GM23338 (cell line): ENCODE measurements at regions not wholly inside any gene's neighbourhood (a gene's known extent, or its start where the extent isn't known, plus 50 kb on each side); places are given as distances from the start of the nearest gene placed in this dataset.

Experiments
- ATAC-seq: fragments of 200-7000 bp; cut with Tn5 transposase; 3 replicates; pipeline ENCODE4 v1.9.1; 2020
- DNase-seq: peaks from one replicate; pipeline ENCODE4 v3.0.0-alpha.2; 2015; ENCODE audit warnings: low spot score
- H2AFZ ChIP-seq: fragments of 200-600 bp; sonication (generic); 2 replicates; pipeline ENCODE4 v1.8.0; 2016; ENCODE audit warnings: antibody characterized with exemption, mild to moderate bottlenecking, moderate library complexity
- H3F3A ChIP-seq: fragments of 200-600 bp; sonication (generic); replicated peaks from 2 replicates; pipeline ENCODE4 v1.8.0; 2017; ENCODE audit warnings: antibody characterized with exemption, mixed run types, low read depth
- H3K27ac ChIP-seq: fragments of 200-600 bp; sonication (generic); 2 replicates; pipeline ENCODE4 v1.6.1; 2016; ENCODE audit warnings: low read depth
- H3K27me3 ChIP-seq: fragments of 200-600 bp; sonication (generic); 2 replicates; pipeline ENCODE4 v1.8.0; 2016; ENCODE audit warnings: mild to moderate bottlenecking, mixed run types, moderate library complexity; ENCODE audit not compliant: insufficient read depth
- H3K36me3 ChIP-seq: fragments of 200-600 bp; sonication (generic); 2 replicates; pipeline ENCODE4 v1.8.0; 2016; ENCODE audit warnings: mild to moderate bottlenecking; ENCODE audit not compliant: insufficient read depth
- H3K4me1 ChIP-seq: fragments of 200-600 bp; sonication (generic); 2 replicates; pipeline ENCODE4 v1.8.0; 2016; ENCODE audit warnings: mild to moderate bottlenecking, moderate library complexity; ENCODE audit not compliant: insufficient read depth
- H3K4me2 ChIP-seq: fragments of 200-600 bp; sonication (generic); 2 replicates; pipeline ENCODE4 v1.7.1; 2017; ENCODE audit warnings: mixed run types
- H3K4me3 ChIP-seq: fragments of 200-600 bp; sonication (generic); 2 replicates; pipeline ENCODE4 v1.6.1; 2016; ENCODE audit warnings: mixed run types
- H3K79me2 ChIP-seq: fragments of 200-600 bp; sonication (generic); replicated peaks from 2 replicates; pipeline ENCODE4 v1.8.0; 2017; ENCODE audit warnings: mild to moderate bottlenecking; ENCODE audit not compliant: insufficient read depth
- H3K9me2 ChIP-seq: fragments of 200-600 bp; sonication (generic); 2 replicates; pipeline ENCODE4 v1.8.0; 2017; ENCODE audit not compliant: insufficient read depth
- H4K20me1 ChIP-seq: fragments of 200-600 bp; sonication (generic); replicated peaks from 2 replicates; pipeline ENCODE4 v1.8.0; 2017; ENCODE audit warnings: mild to moderate bottlenecking; ENCODE audit not compliant: insufficient read depth
- H3K27ac Mint-ChIP-seq: 2 replicates; pipeline ENCODE4 v1.8.0; 2020; ENCODE audit warnings: inconsistent platforms, mild to moderate bottlenecking, moderate library complexity, mixed read lengths
- H3K27me3 Mint-ChIP-seq: 3 replicates; pipeline ENCODE4 v1.8.0; 2022; ENCODE audit warnings: low read depth, mild to moderate bottlenecking, moderate library complexity, mixed read lengths, inconsistent platforms; ENCODE audit not compliant: insufficient read depth, poor library complexity
- H3K36me3 Mint-ChIP-seq: 3 replicates; pipeline ENCODE4 v1.8.0; 2021; ENCODE audit warnings: low read depth, mild to moderate bottlenecking, inconsistent platforms, moderate library complexity, mixed read lengths
- H3K4me1 Mint-ChIP-seq: 3 replicates; pipeline ENCODE4 v1.8.0; 2020; ENCODE audit warnings: mild to moderate bottlenecking, inconsistent platforms, mixed read lengths
- H3K4me3 Mint-ChIP-seq: 3 replicates; pipeline ENCODE4 v1.8.0; 2021; ENCODE audit warnings: moderate library complexity, mild to moderate bottlenecking, inconsistent platforms, mixed read lengths
- H3K9me3 Mint-ChIP-seq: 3 replicates; pipeline ENCODE4 v1.8.0; 2020; ENCODE audit warnings: moderate library complexity, mild to moderate bottlenecking, inconsistent platforms, mixed read lengths
- CREB1 ChIP-seq: fragments of 250-450 bp; sonication (Bioruptor Pico); IDR thresholded peaks from 2 replicates; pipeline ENCODE4 v1.5.0; 2020; ENCODE audit warnings: low read depth, mild to moderate bottlenecking, moderate library complexity
- CTCF ChIP-seq, 2 experiments: fragments of 200-600 bp in 1 of 2; sonication (generic) in 1 of 2; conservative IDR thresholded peaks; 2 replicates each; pipeline versions ENCODE4 v1.5.1 to v1.6.1; 2016 to 2017; ENCODE audit warnings: antibody characterized with exemption in 2 of 2, low read depth in 2 of 2, mild to moderate bottlenecking in 2 of 2, moderate library complexity in 1 of 2
- EZH2 ChIP-seq: fragments of 200-600 bp; sonication (generic); IDR thresholded peaks from one replicate; pipeline ENCODE4 v1.8.0; 2017; ENCODE audit warnings: antibody characterized with exemption, mild to moderate bottlenecking, low read depth; ENCODE audit not compliant: unreplicated experiment
- EZH2phosphoT487 ChIP-seq: fragments of 200-600 bp; sonication (generic); IDR thresholded peaks from one replicate; pipeline ENCODE4 v1.8.1; 2018; ENCODE audit warnings: antibody characterized with exemption; ENCODE audit not compliant: unreplicated experiment
- JUNB ChIP-seq: IDR thresholded peaks from one replicate; pipeline ENCODE4 v1.6.1; 2016; ENCODE audit warnings: antibody characterized with exemption; ENCODE audit not compliant: unreplicated experiment
- NANOG ChIP-seq: IDR thresholded peaks from 2 replicates; pipeline ENCODE4 v1.6.1; 2016; ENCODE audit warnings: antibody characterized with exemption, borderline replicate concordance
- POLR2AphosphoS5 ChIP-seq: IDR thresholded peaks from 2 replicates; pipeline ENCODE4 v1.6.1; 2016; ENCODE audit warnings: antibody characterized with exemption, low read depth
- REST ChIP-seq: IDR thresholded peaks from one replicate; pipeline ENCODE4 v1.6.1; 2018; ENCODE audit warnings: antibody characterized with exemption; ENCODE audit not compliant: unreplicated experiment
- STAT1 ChIP-seq: IDR thresholded peaks from one replicate; pipeline ENCODE4 v1.6.1; 2016; ENCODE audit warnings: antibody characterized with exemption; ENCODE audit not compliant: unreplicated experiment
- ZNF114 ChIP-seq: fragments of 250-450 bp; sonication (Bioruptor Pico); IDR thresholded peaks from 2 replicates; pipeline ENCODE4 v1.5.0; 2020; ENCODE audit warnings: mild to moderate bottlenecking, moderate library complexity
- ZNF331 ChIP-seq: fragments of 250-450 bp; sonication (Bioruptor Pico); IDR thresholded peaks from 2 replicates; pipeline ENCODE4 v1.5.0; 2020; ENCODE audit warnings: low read depth, mild to moderate bottlenecking, moderate library complexity
- ZNF462 ChIP-seq: fragments of 250-450 bp; sonication (Bioruptor Pico); IDR thresholded peaks from 2 replicates; pipeline ENCODE4 v1.5.0; 2020; ENCODE audit warnings: mild to moderate bottlenecking, moderate library complexity

- TF ChIP-seq CTCF (conservative IDR thresholded peaks at IDR 0.05; ENCODE audit: low read depth in 2 of 2), result no peak
Measured at GRCh38 chr10:61108915-61109314, 164.9 kb upstream of the RHOBTB1 start (continued).

GRCh38 chr10:61100887-61101286, 156.9 kb upstream of the RHOBTB1 start:
- no peak overlapping the region for H3K4me2 ChIP-seq
- no peaks in the 10 kb centered on the region for H3K4me1 ChIP-seq
- DNase-seq, result no peak
- H4K20me1 ChIP-seq, result no peaks in the 10 kb centered on the region
- H2AFZ ChIP-seq, result no peak overlapping the region
- no peaks in the 10 kb centered on the region for H3K36me3 ChIP-seq
- no peaks in the 10 kb centered on the region for H3K9me3 Mint-ChIP-seq
- no peaks in the 10 kb centered on the region for H3K27me3 Mint-ChIP-seq
- 0 out of 2 replicates have a peak, but pooled peaks cover 4% of the 10 kb centered on the region for H3K9me2 ChIP-seq
- ATAC-seq, result no peak
- no peaks in the 10 kb centered on the region for H3K4me1 Mint-ChIP-seq
- H3K79me2 ChIP-seq, result no peaks in the 10 kb centered on the region
- no peaks in the 10 kb centered on the region for H3K27me3 ChIP-seq
- H3K27ac Mint-ChIP-seq, result no peak overlapping the region
- no peak overlapping the region for H3K27ac ChIP-seq
- H3F3A ChIP-seq, result no peaks in the 10 kb centered on the region
- H3K36me3 Mint-ChIP-seq, result no peaks in the 10 kb centered on the region
- no peak overlapping the region for H3K4me3 Mint-ChIP-seq
- no peak overlapping the region for H3K4me3 ChIP-seq
- TF ChIP-seq EZH2phosphoT487, result no peak
- no peak for TF ChIP-seq CREB1 (CRISPR knock-in tag)
- no peak for TF ChIP-seq STAT1
- TF ChIP-seq REST, result no peak
- no peak for TF ChIP-seq NANOG
- no peak for TF ChIP-seq POLR2AphosphoS5
- TF ChIP-seq ZNF462, result no peak
- TF ChIP-seq EZH2, result no peak
- no peak for TF ChIP-seq ZNF331
- TF ChIP-seq JUNB, result no peak
- TF ChIP-seq ZNF114, result no peak
- no peak for TF ChIP-seq CTCF (conservative IDR thresholded peaks at IDR 0.05; ENCODE audit: low read depth in 2 of 2)
